Kidney epithelial cell (primary cell): ENCODE measurements at regions not wholly inside any gene's neighbourhood (a gene's known extent, or its start where the extent isn't known, plus 50 kb on each side); places are given as distances from the start of the nearest gene placed in this dataset.
"Not testable (repeated sequence)": the region's sequence is repeated elsewhere in the genome, so short reads cannot be mapped to it uniquely, and the experiment has no call there.

Experiments
- DNase-seq: peaks from one replicate; pipeline ENCODE4 v3.0.0-alpha.2; 2010; ENCODE audit warnings: low read depth
- H3K27me3 ChIP-seq: 2 replicates; pipeline ENCODE4 v1.6.0; 2011; ENCODE audit warnings: low read length; ENCODE audit not compliant: control insufficient read depth, insufficient read depth
- H3K36me3 ChIP-seq: 2 replicates; pipeline ENCODE4 v1.5.1; 2011; ENCODE audit warnings: low read length; ENCODE audit not compliant: control insufficient read depth, insufficient read depth
- H3K4me3 ChIP-seq: 2 replicates; pipeline ENCODE4 v1.5.1; 2011; ENCODE audit warnings: low read depth, mild to moderate bottlenecking, control low read depth, low read length
- CTCF ChIP-seq: IDR thresholded peaks from 2 replicates; pipeline ENCODE4 v1.5.1; 2011; ENCODE audit warnings: mild to moderate bottlenecking, moderate library complexity, low read length, control low read depth, inconsistent platforms; ENCODE audit not compliant: insufficient read depth, poor library complexity, severe bottlenecking

- Histone ChIP-seq H3K36me3 (no peaks in the 10 kb centered on the region), H3K27me3 (no peaks in the 10 kb centered on the region), H3K4me3 (no peak overlapping the region)
- TF ChIP-seq CTCF, result no peak
- DNase-seq, result no peak
Observed at GRCh38 chr1:232707142-232707541, 77.2 kb upstream of the SIPA1L2 start.

GRCh38 chr1:232709386-232709785 lies 79.5 kb upstream of the SIPA1L2 start:
- Histone ChIP-seq H3K36me3 (no peaks in the 10 kb centered on the region), H3K4me3 (no peak overlapping the region), H3K27me3 (no peaks in the 10 kb centered on the region)
- TF ChIP-seq CTCF, result no peak
- peak; percentile 19 for DNase-seq

GRCh38 chr1:232711996-232712395 lies 82.1 kb upstream of the SIPA1L2 start:
- no peaks in the 10 kb centered on the region for H3K36me3 ChIP-seq
- no peaks in the 10 kb centered on the region for H3K27me3 ChIP-seq
- TF ChIP-seq CTCF, result no peak
- DNase-seq, result no peak
- H3K4me3 ChIP-seq, result no peak overlapping the region

GRCh38 chr1:232713785-232714184 lies 83.9 kb upstream of the SIPA1L2 start:
- Histone ChIP-seq H3K27me3 (no peaks in the 10 kb centered on the region), H3K36me3 (no peaks in the 10 kb centered on the region), H3K4me3 (no peak overlapping the region)
- no peak for DNase-seq
- TF ChIP-seq CTCF, result no peak

GRCh38 chr1:232715154-232715553 lies 85.2 kb upstream of the SIPA1L2 start:
- no peak overlapping the region for H3K4me3 ChIP-seq
- DNase-seq, result no peak
- no peaks in the 10 kb centered on the region for H3K27me3 ChIP-seq
- no peaks in the 10 kb centered on the region for H3K36me3 ChIP-seq
- TF ChIP-seq CTCF, result no peak

- DNase-seq, H3K4me3 ChIP-seq, H3K27me3 ChIP-seq, H3K36me3 ChIP-seq: not testable (repeated sequence)
Observed at GRCh38 chr1:232717911-232718310, 87.3 kb upstream of the MAP10 start.
